ENCODE measurements at regions not wholly inside any gene's neighbourhood (a gene's known extent, or its start where the extent isn't known, plus 50 kb on each side); places are given as distances from the start of the nearest gene placed in this dataset.

DNA sequence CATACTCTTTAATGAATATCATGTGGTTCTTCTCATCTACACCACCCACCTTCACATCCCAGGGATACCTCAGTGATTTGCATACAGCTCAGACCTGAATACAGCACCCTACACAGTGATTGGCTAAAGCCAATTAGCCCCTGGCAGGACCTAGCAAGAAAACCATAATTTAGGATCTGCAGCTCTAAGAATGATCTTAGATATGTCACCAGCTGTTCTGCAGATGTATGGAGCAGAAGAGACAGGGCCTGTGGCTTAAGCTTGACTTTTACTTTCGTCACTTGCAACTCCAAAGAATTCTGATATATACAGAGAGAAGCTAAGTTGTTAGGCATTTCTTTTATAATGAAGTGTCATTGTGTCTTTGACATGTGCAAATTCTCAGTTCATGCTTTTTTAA, 483.2 kb upstream of the C9orf72 start:
- TF ChIP-seq POLR2A (IDR thresholded peaks at IDR 0.05): no peak
- TF ChIP-seq, protein P1, sequence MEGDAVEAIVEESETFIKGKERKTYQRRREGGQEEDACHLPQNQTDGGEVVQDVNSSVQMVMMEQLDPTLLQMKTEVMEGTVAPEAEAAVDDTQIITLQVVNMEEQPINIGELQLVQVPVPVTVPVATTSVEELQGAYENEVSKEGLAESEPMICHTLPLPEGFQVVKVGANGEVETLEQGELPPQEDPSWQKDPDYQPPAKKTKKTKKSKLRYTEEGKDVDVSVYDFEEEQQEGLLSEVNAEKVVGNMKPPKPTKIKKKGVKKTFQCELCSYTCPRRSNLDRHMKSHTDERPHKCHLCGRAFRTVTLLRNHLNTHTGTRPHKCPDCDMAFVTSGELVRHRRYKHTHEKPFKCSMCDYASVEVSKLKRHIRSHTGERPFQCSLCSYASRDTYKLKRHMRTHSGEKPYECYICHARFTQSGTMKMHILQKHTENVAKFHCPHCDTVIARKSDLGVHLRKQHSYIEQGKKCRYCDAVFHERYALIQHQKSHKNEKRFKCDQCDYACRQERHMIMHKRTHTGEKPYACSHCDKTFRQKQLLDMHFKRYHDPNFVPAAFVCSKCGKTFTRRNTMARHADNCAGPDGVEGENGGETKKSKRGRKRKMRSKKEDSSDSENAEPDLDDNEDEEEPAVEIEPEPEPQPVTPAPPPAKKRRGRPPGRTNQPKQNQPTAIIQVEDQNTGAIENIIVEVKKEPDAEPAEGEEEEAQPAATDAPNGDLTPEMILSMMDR (IDR thresholded peaks at IDR 0.05): no peak

Measured in right lobe of liver (tissue), 4 donors.